Fibroblast of pulmonary artery (primary cell): ENCODE measurements at regions not wholly inside any gene's neighbourhood (a gene's known extent, or its start where the extent isn't known, plus 50 kb on each side); places are given as distances from the start of the nearest gene placed in this dataset.

ENCODE experiments used
- DNase-seq: peaks from one replicate; pipeline ENCODE4 v3.0.0-alpha.2; 2010; ENCODE audit warnings: low read depth
- H3K4me3 ChIP-seq: replicated peaks from 2 replicates; pipeline ENCODE4 v1.5.1; 2011; ENCODE audit warnings: low read depth, mild to moderate bottlenecking, control low read depth, low read length, moderate library complexity
- TF ChIP-seq, protein P1 (sequence below): IDR thresholded peaks from 2 replicates; pipeline ENCODE4 v1.5.1; 2011; ENCODE audit warnings: mild to moderate bottlenecking, control low read depth, low read length, inconsistent platforms; ENCODE audit errors: missing control alignments

DNA sequence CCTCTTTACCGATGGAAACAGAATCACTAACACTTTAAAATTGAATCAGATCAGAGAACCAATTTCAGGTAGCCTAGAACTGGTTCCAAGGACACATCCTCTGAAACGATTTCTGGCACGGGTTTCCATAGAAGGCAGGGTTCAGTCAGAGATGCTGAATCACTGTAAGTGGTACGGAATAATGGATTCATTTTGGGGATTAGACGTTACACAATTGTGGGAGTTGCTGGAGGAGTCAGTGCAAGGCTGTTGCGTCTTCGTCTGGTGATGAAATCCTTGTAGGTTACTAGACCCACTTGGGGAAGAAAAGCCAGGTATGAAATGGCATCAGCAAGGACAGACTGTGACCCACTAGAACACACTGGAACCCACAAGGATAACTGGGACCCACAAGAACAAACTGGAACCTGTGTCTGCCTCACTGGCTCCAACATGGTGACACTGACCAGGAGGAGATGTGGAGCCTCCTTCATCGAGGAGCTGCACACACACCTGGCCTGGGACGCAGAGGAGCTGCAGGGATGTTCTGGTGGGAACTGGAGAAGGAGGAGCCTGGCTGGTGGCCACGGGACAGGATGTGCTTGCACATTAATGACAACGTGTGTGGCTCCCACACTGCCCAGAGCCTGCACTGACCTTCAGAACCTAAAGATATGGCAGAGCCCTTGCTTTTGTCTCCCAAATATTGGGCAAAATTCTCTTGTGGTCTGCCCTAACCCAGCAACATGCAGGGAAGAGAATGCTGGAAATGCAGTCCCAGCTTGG lies 105.1 kb downstream of the TRAPPC11 start:
- DNase-seq, result no peak
- H3K4me3 ChIP-seq, result no peak overlapping the region
- TF ChIP-seq, protein P1, sequence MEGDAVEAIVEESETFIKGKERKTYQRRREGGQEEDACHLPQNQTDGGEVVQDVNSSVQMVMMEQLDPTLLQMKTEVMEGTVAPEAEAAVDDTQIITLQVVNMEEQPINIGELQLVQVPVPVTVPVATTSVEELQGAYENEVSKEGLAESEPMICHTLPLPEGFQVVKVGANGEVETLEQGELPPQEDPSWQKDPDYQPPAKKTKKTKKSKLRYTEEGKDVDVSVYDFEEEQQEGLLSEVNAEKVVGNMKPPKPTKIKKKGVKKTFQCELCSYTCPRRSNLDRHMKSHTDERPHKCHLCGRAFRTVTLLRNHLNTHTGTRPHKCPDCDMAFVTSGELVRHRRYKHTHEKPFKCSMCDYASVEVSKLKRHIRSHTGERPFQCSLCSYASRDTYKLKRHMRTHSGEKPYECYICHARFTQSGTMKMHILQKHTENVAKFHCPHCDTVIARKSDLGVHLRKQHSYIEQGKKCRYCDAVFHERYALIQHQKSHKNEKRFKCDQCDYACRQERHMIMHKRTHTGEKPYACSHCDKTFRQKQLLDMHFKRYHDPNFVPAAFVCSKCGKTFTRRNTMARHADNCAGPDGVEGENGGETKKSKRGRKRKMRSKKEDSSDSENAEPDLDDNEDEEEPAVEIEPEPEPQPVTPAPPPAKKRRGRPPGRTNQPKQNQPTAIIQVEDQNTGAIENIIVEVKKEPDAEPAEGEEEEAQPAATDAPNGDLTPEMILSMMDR, result no peak

DNA sequence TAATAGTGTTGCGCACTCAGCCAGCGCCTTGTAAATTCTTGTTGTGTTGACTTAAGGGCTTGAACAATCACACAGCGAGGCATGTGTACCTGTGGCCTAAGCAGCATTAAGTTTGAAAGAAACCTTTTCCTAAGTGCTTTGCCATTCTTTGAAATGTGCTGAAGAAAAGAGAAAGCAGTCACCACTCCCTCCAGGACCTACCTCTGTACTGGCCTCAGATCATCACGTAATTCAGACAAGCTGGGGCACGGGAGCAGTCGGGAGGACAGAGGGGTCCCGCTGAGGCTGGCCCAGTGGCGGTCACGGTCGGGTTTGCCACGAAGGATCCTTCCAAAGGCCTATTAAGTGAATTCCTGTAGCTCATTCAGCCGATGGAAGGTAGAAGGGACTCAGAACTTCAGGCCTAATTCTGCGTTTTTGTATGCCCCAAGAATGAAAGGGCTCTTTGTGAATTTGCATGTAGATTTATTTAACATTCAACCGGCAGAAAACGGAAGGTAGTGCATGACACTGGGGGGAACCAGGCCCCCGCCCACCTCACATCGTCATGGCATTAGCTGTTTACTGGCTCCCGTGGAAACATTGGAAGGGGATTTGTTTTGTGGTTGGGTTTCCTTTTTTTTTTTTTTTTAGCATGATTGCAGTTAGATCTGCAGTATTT lies 106.3 kb downstream of the TRAPPC11 start:
- TF ChIP-seq, protein P1, result no peak
- no peak for DNase-seq
- no peak overlapping the region for H3K4me3 ChIP-seq

DNA sequence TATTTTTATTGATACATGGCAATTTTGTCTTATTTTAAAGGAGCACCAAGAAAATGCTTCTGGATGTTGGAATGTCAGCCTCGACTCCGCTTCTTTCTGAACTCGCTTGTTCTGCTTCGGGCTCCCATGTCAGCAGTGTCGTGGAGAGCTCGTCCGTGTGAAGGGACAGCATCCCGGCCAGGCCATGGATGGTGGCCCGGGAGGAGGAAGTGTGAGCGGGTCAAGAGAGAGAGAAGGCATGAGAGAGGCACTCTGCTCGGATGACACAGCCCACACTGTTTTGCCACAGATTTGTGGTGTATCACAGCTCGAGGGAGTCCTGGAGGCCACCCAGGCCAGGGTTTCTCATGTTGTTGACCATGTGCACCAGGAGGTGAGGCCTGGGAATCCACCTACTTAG lies 107.0 kb downstream of the TRAPPC11 start:
- no peak for DNase-seq
- no peak overlapping the region for H3K4me3 ChIP-seq
- TF ChIP-seq, protein P1, result no peak

DNA sequence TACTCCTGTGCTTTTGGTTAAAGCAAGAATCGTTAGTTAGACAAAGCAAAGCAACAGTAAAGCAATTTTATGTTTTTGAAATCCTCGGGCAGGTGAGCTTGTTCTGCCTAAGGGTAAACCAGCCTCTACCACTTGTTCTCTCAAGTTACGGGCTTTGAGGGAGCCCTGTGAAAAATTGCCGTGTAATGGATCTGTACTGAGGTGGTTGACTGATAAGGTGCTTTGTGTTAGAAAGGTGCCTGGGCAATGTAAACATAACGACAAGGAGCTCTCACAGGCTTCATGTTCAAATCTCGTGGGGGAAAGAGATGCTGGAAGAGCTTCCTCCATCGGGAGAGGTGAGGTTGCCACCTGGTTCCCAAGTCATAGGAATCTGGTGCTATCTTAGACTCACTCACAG lies 111.8 kb downstream of the TRAPPC11 start:
- TF ChIP-seq, protein P1, result no peak
- no peak for DNase-seq
- no peak overlapping the region for H3K4me3 ChIP-seq

DNA sequence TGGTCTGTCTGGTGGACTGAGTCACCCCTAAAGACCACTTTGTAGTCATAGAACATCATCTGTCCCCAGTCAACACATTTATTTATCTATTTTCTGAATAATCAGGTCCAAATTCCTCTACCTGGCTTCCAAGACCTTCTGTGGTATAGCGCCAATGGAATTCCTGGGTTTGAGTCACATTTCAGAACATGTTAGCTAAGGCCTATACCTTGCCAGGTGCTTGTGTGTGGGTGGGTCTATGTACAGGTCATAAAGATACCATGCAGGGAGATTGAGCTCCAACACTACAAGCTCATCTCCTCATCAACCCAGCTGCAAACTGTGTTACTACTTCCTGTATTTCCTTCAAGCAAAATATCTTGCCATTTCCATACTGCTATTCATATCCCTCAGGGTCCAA lies 113.3 kb downstream of the TRAPPC11 start:
- TF ChIP-seq, protein P1, result no peak
- no peak for DNase-seq
- no peak overlapping the region for H3K4me3 ChIP-seq

DNA sequence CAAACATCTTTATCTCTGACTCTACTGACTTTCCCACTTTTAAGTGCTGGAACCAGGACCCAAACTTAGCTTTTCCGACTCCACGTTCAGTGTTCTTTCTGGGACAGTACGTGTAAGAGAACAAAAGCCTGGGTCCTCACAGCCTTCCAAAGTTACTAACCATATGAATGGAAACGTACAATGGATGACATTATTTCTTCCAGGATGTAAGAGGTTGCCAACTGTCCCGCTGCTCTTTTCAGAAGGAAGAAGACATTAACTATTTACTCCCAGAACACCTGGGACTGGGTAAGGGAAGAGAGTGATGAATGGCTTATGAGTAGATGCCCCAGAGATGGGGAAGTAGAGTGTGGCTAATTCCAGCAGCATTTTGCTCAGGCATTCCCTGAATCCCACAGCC lies 114.7 kb downstream of the TRAPPC11 start:
- TF ChIP-seq, protein P1, result no peak
- no peak for DNase-seq
- H3K4me3 ChIP-seq, result no peak overlapping the region
